Parathyroid adenoma (tissue), 2 donors: ENCODE measurements at regions not wholly inside any gene's neighbourhood (a gene's known extent, or its start where the extent isn't known, plus 50 kb on each side); places are given as distances from the start of the nearest gene placed in this dataset.
"Not testable (repeated sequence)": the region's sequence is repeated elsewhere in the genome, so short reads cannot be mapped to it uniquely, and the experiment has no call there.

Experiments
- H2AFZ ChIP-seq: fragments of 300-600 bp; sonication (generic); one replicate; pipeline ENCODE4 v1.7.0; 2017; ENCODE audit warnings: antibody characterized with exemption, mild to moderate bottlenecking
- H3K27ac ChIP-seq: fragments of 300-600 bp; sonication (generic); one replicate; pipeline ENCODE4 v1.7.0; 2017
- H3K27me3 ChIP-seq: fragments of 300-600 bp; sonication (generic); one replicate; pipeline ENCODE4 v1.7.0; 2017; ENCODE audit warnings: low read length; ENCODE audit not compliant: control insufficient read depth, insufficient read depth
- H3K36me3 ChIP-seq: fragments of 300-600 bp; sonication (generic); one replicate; pipeline ENCODE4 v1.7.0; 2017; ENCODE audit warnings: low read length; ENCODE audit not compliant: control insufficient read depth, insufficient read depth
- H3K4me1 ChIP-seq: fragments of 300-600 bp; sonication (generic); one replicate; pipeline ENCODE4 v1.7.0; 2017; ENCODE audit warnings: control low read depth
- H3K4me2 ChIP-seq: fragments of 300-600 bp; sonication (generic); one replicate; pipeline ENCODE4 v1.7.0; 2017; ENCODE audit warnings: low read length
- H3K4me3 ChIP-seq: fragments of 300-600 bp; sonication (generic); one replicate; pipeline ENCODE4 v1.7.0; 2017; ENCODE audit warnings: low read depth, low read length
- H3K79me2 ChIP-seq: fragments of 300-600 bp; sonication (generic); one replicate; pipeline ENCODE4 v1.7.0; 2017; ENCODE audit warnings: control low read depth
- H3K9ac ChIP-seq: fragments of 300-600 bp; sonication (generic); one replicate; pipeline ENCODE4 v1.7.0; 2017; ENCODE audit warnings: mild to moderate bottlenecking
- H3K9me3 ChIP-seq: fragments of 300-600 bp; sonication (generic); one replicate; pipeline ENCODE4 v1.7.0; 2017; ENCODE audit warnings: low read length; ENCODE audit not compliant: control insufficient read depth
- TF ChIP-seq, protein P1 (sequence below): fragments of 300-600 bp; sonication (generic); IDR thresholded peaks from one replicate; pipeline ENCODE4 v1.7.0; 2017; ENCODE audit warnings: antibody characterized with exemption, mild to moderate bottlenecking
- donor health status: primary hyperparathyroidism.

DNA sequence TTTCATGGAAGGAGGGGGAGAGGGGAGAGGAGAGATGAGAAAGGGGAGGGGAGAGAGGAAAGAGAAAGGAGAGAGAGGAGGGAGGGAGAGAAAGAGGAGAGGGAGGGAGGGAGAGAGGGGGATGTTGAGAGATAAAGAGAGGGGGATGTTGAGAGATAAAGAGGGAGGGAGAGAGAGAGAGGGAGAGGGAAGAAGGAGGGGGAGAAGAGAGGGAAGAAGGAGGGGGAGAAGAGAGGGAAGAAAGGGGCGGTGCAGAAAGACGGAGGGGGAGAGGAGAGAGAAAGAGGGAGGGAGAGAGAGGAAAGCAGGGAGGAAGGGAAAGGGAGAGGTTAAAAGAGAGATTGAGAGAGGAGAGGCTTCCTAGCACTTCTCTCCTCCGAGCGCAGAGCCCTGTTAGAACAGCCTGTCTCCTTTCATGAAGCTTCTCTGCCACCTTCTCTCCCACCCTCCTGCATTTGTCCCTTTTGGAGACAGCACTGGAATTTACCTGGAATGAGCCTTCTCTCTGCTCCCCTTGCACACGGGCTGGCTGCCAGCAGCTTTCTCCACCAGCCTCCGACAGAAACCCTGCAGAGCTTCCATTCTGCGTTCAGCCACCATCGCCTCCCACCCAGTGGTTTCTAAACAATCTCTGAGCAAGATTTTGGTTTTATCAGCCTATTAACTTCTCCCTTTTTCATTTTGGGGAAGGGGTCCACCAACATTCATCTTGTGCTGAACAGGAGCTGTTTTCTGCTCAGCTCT lies 74.0 kb upstream of the CARD11 start:
- Histone ChIP-seq H3K4me3 (no peak overlapping the region), H3K27ac (no peak overlapping the region)

DNA sequence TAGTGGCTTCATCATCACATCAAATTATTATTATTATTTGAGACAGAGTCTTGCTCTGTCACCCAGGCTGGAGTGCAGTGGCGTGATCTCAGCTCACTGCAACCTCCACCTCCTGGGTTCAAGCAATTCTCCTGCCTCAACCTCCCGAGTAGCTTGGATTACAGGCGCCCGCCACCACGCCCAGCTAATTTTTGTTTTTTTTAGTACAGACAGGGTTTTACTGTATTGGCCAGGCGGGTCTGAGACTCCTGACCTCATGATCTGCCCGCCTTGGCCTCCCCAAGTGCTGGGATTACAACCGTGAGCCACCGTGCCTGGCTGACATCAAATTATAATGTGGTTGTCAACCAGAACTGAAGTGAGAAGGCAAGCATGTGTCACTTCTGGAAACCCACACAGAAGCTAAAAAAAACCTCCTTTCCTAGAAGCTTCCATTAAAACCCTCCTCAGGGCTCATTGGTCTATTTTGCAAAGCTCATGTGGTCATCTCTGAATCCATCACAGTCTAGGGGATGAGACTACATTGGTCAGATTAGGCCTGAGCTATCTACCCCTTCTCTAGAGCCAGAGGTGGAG lies 75.8 kb upstream of the CARD11 start:
- not testable (repeated sequence) for H3K36me3 ChIP-seq, H3K9me3 ChIP-seq, H3K4me2 ChIP-seq, H3K27me3 ChIP-seq, H3K4me1 ChIP-seq, H3K9ac ChIP-seq, H3K79me2 ChIP-seq, H3K4me3 ChIP-seq, H2AFZ ChIP-seq, H3K27ac ChIP-seq

More for the DNA sequence above, 74.0 kb upstream of the CARD11 start:
- no peaks in the 10 kb centered on the region for H3K36me3 ChIP-seq
- no peak overlapping the region for H3K4me2 ChIP-seq
- no peaks in the 10 kb centered on the region for H3K79me2 ChIP-seq
- H3K9me3 ChIP-seq: no peaks in the 10 kb centered on the region
- TF ChIP-seq, protein P1, sequence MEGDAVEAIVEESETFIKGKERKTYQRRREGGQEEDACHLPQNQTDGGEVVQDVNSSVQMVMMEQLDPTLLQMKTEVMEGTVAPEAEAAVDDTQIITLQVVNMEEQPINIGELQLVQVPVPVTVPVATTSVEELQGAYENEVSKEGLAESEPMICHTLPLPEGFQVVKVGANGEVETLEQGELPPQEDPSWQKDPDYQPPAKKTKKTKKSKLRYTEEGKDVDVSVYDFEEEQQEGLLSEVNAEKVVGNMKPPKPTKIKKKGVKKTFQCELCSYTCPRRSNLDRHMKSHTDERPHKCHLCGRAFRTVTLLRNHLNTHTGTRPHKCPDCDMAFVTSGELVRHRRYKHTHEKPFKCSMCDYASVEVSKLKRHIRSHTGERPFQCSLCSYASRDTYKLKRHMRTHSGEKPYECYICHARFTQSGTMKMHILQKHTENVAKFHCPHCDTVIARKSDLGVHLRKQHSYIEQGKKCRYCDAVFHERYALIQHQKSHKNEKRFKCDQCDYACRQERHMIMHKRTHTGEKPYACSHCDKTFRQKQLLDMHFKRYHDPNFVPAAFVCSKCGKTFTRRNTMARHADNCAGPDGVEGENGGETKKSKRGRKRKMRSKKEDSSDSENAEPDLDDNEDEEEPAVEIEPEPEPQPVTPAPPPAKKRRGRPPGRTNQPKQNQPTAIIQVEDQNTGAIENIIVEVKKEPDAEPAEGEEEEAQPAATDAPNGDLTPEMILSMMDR: no peak
- H3K4me1 ChIP-seq: no peaks in the 10 kb centered on the region
- H2AFZ ChIP-seq: no peak overlapping the region
- no peak overlapping the region for H3K9ac ChIP-seq
- no peaks in the 10 kb centered on the region for H3K27me3 ChIP-seq

DNA sequence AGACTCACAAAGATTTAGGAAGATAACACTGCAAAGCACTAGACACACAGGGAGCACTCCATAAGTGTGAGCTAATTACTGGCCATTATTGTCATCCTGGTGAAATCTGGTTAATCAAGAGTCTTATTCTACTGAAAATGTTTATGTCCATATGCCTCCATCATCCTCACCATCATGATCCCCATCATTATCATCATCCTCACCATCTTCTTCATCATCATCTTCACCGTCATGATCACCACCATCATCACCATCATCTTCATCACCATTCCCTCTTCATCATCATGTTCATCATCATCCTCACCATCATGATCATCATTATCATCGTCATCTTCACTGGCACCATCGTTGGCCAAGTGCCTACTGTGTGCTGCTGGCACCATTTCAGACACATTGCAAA lies 76.3 kb upstream of the CARD11 start:
- Histone ChIP-seq H3K9ac (no peak overlapping the region), H3K27me3 (no peaks in the 10 kb centered on the region), H2AFZ (no peak overlapping the region), H3K4me2 (no peak overlapping the region), H3K4me3 (no peak overlapping the region), H3K4me1 (no peaks in the 10 kb centered on the region), H3K9me3 (no peaks in the 10 kb centered on the region), H3K27ac (no peak overlapping the region), H3K79me2 (no peaks in the 10 kb centered on the region), H3K36me3 (no peaks in the 10 kb centered on the region)
- TF ChIP-seq, protein P1: no peak

DNA sequence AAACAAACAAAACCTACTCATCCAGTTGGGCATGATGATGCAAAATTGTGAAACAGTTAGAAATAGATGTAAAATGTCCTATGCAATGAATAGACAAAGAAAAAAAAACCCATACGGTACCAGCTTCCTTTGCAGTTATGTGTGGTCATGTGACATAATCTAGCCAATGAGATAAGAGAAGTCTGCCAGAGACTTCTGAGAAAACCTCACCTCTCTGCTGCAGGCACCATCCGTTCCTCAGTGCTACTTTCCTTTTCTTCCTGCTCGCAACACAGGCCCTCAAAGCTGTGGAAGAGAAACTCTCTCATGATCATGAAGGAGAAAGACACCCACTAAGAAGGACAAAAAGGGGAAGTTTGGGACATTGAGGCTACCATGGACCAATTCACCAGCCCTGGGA lies 76.8 kb upstream of the CARD11 start:
- H3K9me3 ChIP-seq: no peaks in the 10 kb centered on the region
- H3K79me2 ChIP-seq: no peaks in the 10 kb centered on the region
- no peak overlapping the region for H3K4me3 ChIP-seq
- no peak overlapping the region for H3K4me2 ChIP-seq
- no peaks in the 10 kb centered on the region for H3K27me3 ChIP-seq
- no peak overlapping the region for H3K27ac ChIP-seq
- no peaks in the 10 kb centered on the region for H3K36me3 ChIP-seq
- no peaks in the 10 kb centered on the region for H3K4me1 ChIP-seq
- TF ChIP-seq, protein P1: no peak
- no peak overlapping the region for H3K9ac ChIP-seq
- no peak overlapping the region for H2AFZ ChIP-seq

DNA sequence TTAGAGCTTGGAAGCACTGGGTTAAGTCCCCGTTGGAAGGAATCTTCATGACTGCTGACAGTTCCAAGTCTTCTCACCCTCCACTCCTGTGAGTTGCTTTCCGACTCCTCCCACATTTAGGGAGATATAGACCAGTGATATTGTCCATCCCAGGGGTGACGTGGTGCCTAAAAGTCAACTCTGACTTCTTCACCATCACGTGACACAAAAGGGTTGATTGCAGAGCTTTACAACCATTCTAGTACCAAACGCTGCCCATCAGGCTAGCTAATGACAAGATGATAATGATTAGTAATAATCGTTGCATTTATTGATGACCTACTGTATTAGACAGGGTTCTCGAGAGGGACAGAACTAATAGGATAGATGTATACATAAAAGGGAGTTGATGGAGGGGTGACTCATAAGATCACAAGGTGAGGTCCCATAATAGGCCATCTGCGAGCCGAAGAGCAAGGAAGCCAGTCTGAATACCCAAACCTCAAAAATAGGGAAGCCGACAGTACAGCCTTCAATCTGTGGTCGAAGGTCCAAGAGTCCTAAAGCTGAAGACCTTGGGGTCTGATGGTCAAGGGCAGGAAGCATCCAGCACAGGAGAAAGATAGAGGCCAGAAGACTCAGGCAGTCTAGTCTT lies 85.3 kb upstream of the CARD11 start:
- H3K9ac ChIP-seq: no peak overlapping the region
- H3K27me3 ChIP-seq: no peaks in the 10 kb centered on the region
- TF ChIP-seq, protein P1: no peak
- no peaks in the 10 kb centered on the region for H3K79me2 ChIP-seq
- H3K4me3 ChIP-seq: no peak overlapping the region
- H3K9me3 ChIP-seq: no peaks in the 10 kb centered on the region
- H2AFZ ChIP-seq: no peak overlapping the region
- H3K4me1 ChIP-seq: no peaks in the 10 kb centered on the region
- no peaks in the 10 kb centered on the region for H3K36me3 ChIP-seq
- no peak overlapping the region for H3K27ac ChIP-seq
- H3K4me2 ChIP-seq: no peak overlapping the region
